ENCODE measurements at regions not wholly inside any gene's neighbourhood (a gene's known extent, or its start where the extent isn't known, plus 50 kb on each side); places are given as distances from the start of the nearest gene placed in this dataset.

DNA sequence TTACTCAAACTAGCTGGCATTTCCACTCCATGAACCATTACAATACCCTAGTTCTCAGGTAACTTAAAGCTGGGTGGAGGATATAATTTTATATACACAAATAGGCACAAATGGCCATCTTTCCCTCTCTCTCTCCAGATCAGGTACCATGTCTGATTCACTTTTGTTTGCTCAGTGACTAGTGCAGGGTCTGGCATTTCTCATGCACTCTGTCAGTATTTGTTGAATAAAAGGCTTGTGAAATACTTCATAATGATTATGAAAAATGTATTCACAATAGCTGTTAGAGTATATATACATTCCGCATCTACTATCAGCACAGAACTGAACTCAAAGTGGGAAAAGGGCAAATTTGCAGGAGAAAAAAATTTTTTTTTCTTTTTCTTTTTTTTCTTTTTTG is 510.2 kb upstream of the USP24 start:
- Histone ChIP-seq H3K4me1 (ENCODE audit: insufficient read depth, insufficient read length) (peaks cover 3% of the 10 kb centered on the region), H3K9me3 (ENCODE audit: insufficient read depth, low read length) (no peaks in the 10 kb centered on the region; the same call in 1 of the 2 replicates), H3K9ac (ENCODE audit: insufficient read length, low read depth) (no peak overlapping the region), H3K27me3 (ENCODE audit: insufficient read depth, insufficient read length) (no peaks in the 10 kb centered on the region), H3K4me3 (ENCODE audit: insufficient read length, low read depth) (no peak overlapping the region), H3K36me3 (ENCODE audit: insufficient read depth, insufficient read length, low read length) (no peaks in the 10 kb centered on the region)
- no peak for DNase-seq (ENCODE audit: low read depth, low spot score)
- TF ChIP-seq YY1 (IDR thresholded peaks at IDR 0.05; ENCODE audit: insufficient read depth, insufficient read length): no peak
- TF ChIP-seq SUZ12 (IDR thresholded peaks at IDR 0.05; ENCODE audit: extremely low read depth, insufficient read depth, insufficient read length): no peak
- TF ChIP-seq ZNF274 (IDR thresholded peaks at IDR 0.05; ENCODE audit: low read depth, low read length): no peak

DNA sequence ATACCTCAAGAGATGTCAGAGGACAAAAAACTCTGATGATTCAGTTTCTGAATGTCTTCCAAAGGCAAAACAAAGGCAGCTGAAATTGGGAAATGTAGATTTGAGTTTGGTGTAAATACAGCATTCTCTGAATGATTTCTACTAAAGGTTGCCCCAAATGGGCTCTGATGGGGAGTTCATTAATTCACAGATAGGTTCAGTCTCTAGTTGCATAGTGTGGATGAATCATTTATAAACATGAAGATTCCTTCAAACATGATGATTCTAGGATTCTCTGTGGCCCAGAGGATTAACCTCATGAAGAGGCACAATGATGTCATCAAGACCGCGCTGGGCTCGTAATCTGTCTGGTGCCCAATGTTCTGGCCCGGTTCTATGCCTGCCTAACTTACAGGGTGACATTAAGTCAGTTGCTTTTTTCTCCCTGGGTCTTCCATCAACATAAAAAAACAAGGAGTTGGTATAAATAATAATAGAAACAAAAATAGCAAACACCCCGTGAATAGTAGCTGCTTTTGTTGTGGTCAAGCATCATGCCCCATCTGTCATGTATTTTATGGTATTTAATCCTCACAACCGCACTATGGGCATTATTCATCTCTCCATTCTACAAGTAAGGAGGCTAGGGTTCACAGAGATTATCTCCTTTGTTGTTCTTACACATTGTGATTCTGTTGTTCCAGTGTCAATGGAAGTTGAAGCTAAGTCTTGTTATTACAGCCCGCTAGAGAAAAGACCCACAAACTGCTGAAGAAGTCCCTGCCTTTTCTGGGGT is 509.6 kb upstream of the USP24 start:
- H3K9ac ChIP-seq (ENCODE audit: insufficient read length, low read depth): no peak overlapping the region
- no peak for TF ChIP-seq ZNF274 (IDR thresholded peaks at IDR 0.05; ENCODE audit: low read depth, low read length)
- no peak for TF ChIP-seq YY1 (IDR thresholded peaks at IDR 0.05; ENCODE audit: insufficient read depth, insufficient read length)
- TF ChIP-seq SUZ12 (IDR thresholded peaks at IDR 0.05; ENCODE audit: extremely low read depth, insufficient read depth, insufficient read length): no peak
- no peak for DNase-seq (ENCODE audit: low read depth, low spot score)
- H3K36me3 ChIP-seq (ENCODE audit: insufficient read depth, insufficient read length, low read length): no peaks in the 10 kb centered on the region
- no peaks in the 10 kb centered on the region; the same call in 1 of the 2 replicates for H3K9me3 ChIP-seq (ENCODE audit: insufficient read depth, low read length)
- no peaks in the 10 kb centered on the region for H3K27me3 ChIP-seq (ENCODE audit: insufficient read depth, insufficient read length)
- peaks cover 7% of the 10 kb centered on the region for H3K4me1 ChIP-seq (ENCODE audit: insufficient read depth, insufficient read length)
- no peak overlapping the region for H3K4me3 ChIP-seq (ENCODE audit: insufficient read length, low read depth)

DNA sequence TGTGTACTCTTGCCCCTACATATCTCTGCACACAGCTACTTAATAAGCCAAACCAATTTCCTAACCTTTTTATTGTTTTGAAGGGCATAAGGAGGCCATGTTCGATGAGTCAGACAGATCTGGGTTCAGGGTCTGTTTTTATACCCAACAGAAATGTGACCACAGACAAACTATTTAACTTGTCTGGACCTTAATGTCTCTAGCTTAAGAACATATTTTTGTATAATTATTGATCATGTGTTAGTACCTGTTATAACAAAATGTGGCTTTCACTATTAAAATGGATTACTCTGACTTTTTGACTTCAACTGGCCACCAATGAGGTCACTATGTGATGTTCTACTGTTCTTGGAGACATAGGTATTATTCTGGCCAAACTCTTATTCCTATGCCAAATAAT is 507.8 kb upstream of the USP24 start:
- TF ChIP-seq YY1 (IDR thresholded peaks at IDR 0.05; ENCODE audit: insufficient read depth, insufficient read length): no peak
- no peak for TF ChIP-seq SUZ12 (IDR thresholded peaks at IDR 0.05; ENCODE audit: extremely low read depth, insufficient read depth, insufficient read length)
- TF ChIP-seq ZNF274 (IDR thresholded peaks at IDR 0.05; ENCODE audit: low read depth, low read length): no peak
- Histone ChIP-seq H3K27me3 (ENCODE audit: insufficient read depth, insufficient read length) (no peaks in the 10 kb centered on the region), H3K4me1 (ENCODE audit: insufficient read depth, insufficient read length) (peaks cover 16% of the 10 kb centered on the region), H3K36me3 (ENCODE audit: insufficient read depth, insufficient read length, low read length) (no peaks in the 10 kb centered on the region), H3K9me3 (ENCODE audit: insufficient read depth, low read length) (no peaks in the 10 kb centered on the region), H3K9ac (ENCODE audit: insufficient read length, low read depth) (no peak overlapping the region), H3K4me3 (ENCODE audit: insufficient read length, low read depth) (no peak overlapping the region)
- no peak for DNase-seq (ENCODE audit: low read depth, low spot score)

DNA sequence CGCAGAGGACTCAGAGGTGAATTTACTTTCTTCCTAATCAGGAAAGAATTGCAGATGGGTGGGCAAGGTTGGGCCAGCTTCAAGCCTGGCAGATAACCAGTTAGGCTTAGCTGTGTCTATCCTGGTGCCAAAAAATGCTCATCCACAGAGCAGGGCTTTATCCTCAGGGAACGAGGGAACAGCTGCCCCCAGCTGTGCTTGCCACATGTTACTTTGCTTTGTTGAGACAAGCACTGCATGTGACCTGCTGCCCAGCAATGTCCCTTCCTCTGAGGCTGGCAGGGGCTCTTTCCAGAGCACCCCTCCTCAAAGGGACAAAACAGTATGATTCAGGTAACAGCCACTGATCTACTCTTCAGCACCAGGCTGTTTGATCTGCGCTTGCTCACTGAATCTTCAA is 505.1 kb upstream of the USP24 start:
- Histone ChIP-seq H3K27me3 (ENCODE audit: insufficient read depth, insufficient read length) (no peaks in the 10 kb centered on the region), H3K9ac (ENCODE audit: insufficient read length, low read depth) (no peak overlapping the region), H3K9me3 (ENCODE audit: insufficient read depth, low read length) (peaks cover 6% of the 10 kb centered on the region; the same call in 1 of the 2 replicates), H3K4me3 (ENCODE audit: insufficient read length, low read depth) (no peak overlapping the region), H3K4me1 (ENCODE audit: insufficient read depth, insufficient read length) (peaks cover 16% of the 10 kb centered on the region), H3K36me3 (ENCODE audit: insufficient read depth, insufficient read length, low read length) (no peaks in the 10 kb centered on the region)
- no peak for DNase-seq (ENCODE audit: low read depth, low spot score)
- TF ChIP-seq YY1 (IDR thresholded peaks at IDR 0.05; ENCODE audit: insufficient read depth, insufficient read length): no peak
- TF ChIP-seq ZNF274 (IDR thresholded peaks at IDR 0.05; ENCODE audit: low read depth, low read length): no peak
- no peak for TF ChIP-seq SUZ12 (IDR thresholded peaks at IDR 0.05; ENCODE audit: extremely low read depth, insufficient read depth, insufficient read length)

DNA sequence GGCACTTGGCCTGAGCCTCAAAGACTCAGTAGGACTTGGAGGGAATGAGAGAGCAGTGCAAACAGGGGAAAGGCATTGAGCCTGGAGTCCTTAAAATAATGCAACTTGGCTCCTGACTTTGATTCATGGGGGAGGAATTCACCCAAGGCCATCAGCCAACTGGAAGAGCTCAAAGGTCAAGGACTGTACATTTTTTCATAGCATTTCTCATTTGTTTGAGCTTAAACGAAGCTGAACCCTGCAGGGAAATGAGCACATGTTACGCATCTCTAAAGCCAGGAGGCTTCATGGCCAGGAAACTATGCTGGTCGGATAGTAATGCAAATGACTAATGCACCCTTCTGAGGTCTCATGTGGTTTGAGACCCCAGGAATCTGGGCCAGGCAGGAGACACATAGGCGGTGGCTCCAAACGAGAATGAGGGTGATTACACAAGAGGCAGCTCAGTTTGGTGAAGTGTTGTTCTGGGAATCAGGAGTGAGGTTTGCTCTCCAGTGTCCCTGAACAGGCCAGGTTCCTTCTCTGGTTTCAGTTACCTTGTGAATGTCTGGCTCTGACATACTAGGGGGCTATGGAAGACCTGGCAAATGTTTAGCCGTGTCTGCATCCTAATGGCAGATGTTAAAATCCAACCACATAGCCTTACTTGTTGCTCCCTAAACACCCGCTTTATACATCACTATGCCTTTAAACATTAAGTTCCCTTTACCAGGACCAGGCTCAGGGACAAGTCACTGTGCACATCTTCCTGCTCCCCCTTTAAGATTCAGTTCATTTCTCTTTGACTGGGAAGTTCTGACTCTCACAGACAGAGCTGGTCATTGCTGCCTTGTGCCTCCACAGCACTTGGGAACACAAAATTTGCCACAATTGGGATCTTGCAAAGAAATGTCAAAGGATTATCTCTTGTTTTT is 503.9 kb upstream of the USP24 start:
- peaks cover 16% of the 10 kb centered on the region for H3K4me1 ChIP-seq (ENCODE audit: insufficient read depth, insufficient read length)
- peak overlapping the region; percentile 12 for H3K9ac ChIP-seq (ENCODE audit: insufficient read length, low read depth)
- peak; percentile 90 for DNase-seq (ENCODE audit: low read depth, low spot score)
- TF ChIP-seq SUZ12 (IDR thresholded peaks at IDR 0.05; ENCODE audit: extremely low read depth, insufficient read depth, insufficient read length) (no peak), YY1 (IDR thresholded peaks at IDR 0.05; ENCODE audit: insufficient read depth, insufficient read length) (no peak), ZNF274 (IDR thresholded peaks at IDR 0.05; ENCODE audit: low read depth, low read length) (no peak)
- H3K27me3 ChIP-seq (ENCODE audit: insufficient read depth, insufficient read length): no peaks in the 10 kb centered on the region
- H3K36me3 ChIP-seq (ENCODE audit: insufficient read depth, insufficient read length, low read length): no peaks in the 10 kb centered on the region
- no peak overlapping the region for H3K4me3 ChIP-seq (ENCODE audit: insufficient read length, low read depth)
- H3K9me3 ChIP-seq (ENCODE audit: insufficient read depth, low read length): peaks cover 6% of the 10 kb centered on the region; the same call in 1 of the 2 replicates

DNA sequence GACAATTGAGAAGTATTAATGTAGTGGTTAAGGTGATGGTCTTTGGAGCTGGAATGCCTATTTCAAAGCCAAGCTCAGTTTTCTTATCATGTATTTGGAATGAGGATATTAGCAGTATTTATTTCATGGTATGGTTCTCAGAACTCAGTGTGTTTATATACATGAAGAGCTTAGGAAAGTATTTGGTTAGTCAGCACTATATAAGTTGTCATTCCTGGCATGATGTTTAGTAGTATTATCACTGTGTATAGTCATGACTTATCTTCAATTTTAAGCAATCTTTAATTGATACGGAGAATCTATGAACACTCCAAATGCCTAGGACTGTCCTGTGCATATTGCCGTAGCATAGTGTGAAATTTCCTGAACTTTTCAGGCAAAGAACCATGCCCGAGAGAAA is 501.9 kb upstream of the USP24 start:
- Histone ChIP-seq H3K9ac (ENCODE audit: insufficient read length, low read depth) (no peak overlapping the region), H3K36me3 (ENCODE audit: insufficient read depth, insufficient read length, low read length) (no peaks in the 10 kb centered on the region), H3K27me3 (ENCODE audit: insufficient read depth, insufficient read length) (no peaks in the 10 kb centered on the region), H3K4me1 (ENCODE audit: insufficient read depth, insufficient read length) (peaks cover 16% of the 10 kb centered on the region), H3K9me3 (ENCODE audit: insufficient read depth, low read length) (peaks cover 6% of the 10 kb centered on the region; the same call in 1 of the 2 replicates), H3K4me3 (ENCODE audit: insufficient read length, low read depth) (no peak overlapping the region)
- TF ChIP-seq ZNF274 (IDR thresholded peaks at IDR 0.05; ENCODE audit: low read depth, low read length): no peak
- no peak for DNase-seq (ENCODE audit: low read depth, low spot score)

DNA sequence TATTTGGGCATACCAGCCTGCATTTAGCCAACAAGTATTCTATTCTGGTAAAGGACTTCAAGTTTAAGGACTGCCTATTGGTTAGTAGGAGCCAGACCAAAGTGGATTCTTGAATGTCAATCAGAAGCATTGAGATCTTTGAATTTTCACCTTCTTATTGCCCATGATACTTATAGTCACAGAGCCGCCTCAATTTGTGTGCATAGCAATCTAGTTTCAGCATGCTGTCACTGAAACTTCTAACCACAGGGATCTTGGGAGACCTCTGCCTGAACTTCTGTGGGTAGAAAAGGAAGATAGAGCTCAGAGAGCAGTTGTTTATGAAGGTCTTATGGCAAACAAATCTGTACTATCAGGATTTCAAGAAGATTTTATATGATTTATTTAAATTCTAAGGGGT is 501.4 kb upstream of the USP24 start:
- Histone ChIP-seq H3K36me3 (ENCODE audit: insufficient read depth, insufficient read length, low read length) (no peaks in the 10 kb centered on the region), H3K9me3 (ENCODE audit: insufficient read depth, low read length) (peaks cover 6% of the 10 kb centered on the region; the same call in 1 of the 2 replicates), H3K4me1 (ENCODE audit: insufficient read depth, insufficient read length) (peaks cover 16% of the 10 kb centered on the region), H3K4me3 (ENCODE audit: insufficient read length, low read depth) (no peak overlapping the region), H3K9ac (ENCODE audit: insufficient read length, low read depth) (no peak overlapping the region), H3K27me3 (ENCODE audit: insufficient read depth, insufficient read length) (no peaks in the 10 kb centered on the region)
- DNase-seq (ENCODE audit: low read depth, low spot score): no peak
- TF ChIP-seq SUZ12 (IDR thresholded peaks at IDR 0.05; ENCODE audit: extremely low read depth, insufficient read depth, insufficient read length): no peak
- no peak for TF ChIP-seq YY1 (IDR thresholded peaks at IDR 0.05; ENCODE audit: insufficient read depth, insufficient read length)
- no peak for TF ChIP-seq ZNF274 (IDR thresholded peaks at IDR 0.05; ENCODE audit: low read depth, low read length)

Measured in NT2/D1 (cell line).